GM12865 (cell line): ENCODE measurements at regions not wholly inside any gene's neighbourhood (a gene's known extent, or its start where the extent isn't known, plus 50 kb on each side); places are given as distances from the start of the nearest gene placed in this dataset.
"Not testable (repeated sequence)": the region's sequence is repeated elsewhere in the genome, so short reads cannot be mapped to it uniquely, and the experiment has no call there.

ENCODE experiments used
- DNase-seq: peaks from one replicate; pipeline ENCODE4 v3.0.0; 2010; ENCODE audit warnings: low read depth
- H3K4me3 ChIP-seq: 2 replicates; pipeline ENCODE4 v1.5.1; 2011; ENCODE audit warnings: mild to moderate bottlenecking, low read depth, low read length, control low read depth
- CTCF ChIP-seq: IDR thresholded peaks from 2 replicates; pipeline ENCODE4 v1.5.1; 2011; ENCODE audit warnings: low read length, control low read depth, low read depth, inconsistent platforms; ENCODE audit not compliant: insufficient read depth; ENCODE audit errors: missing control alignments

DNA sequence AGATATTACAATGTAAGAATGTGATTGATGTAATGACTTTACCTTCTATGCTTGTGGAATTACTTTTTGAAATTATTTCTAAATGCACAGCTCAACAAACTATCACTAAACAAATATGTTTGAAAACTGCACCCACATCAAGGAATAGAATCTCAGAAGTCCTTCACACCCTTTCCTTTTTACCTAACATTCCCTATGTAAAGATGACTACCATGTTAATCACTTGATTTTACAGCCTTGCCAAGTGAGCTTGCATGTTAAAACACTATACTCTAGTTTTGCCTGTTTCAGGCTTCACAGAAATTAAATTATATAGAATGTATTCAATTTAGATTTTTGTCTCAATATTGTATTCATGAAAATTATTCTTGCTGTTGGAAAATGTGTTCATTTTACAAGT, 1169.4 kb upstream of the CELF2 start:
- TF ChIP-seq CTCF, result no peak
- DNase-seq, result no peak
- no peak overlapping the region for H3K4me3 ChIP-seq

DNA sequence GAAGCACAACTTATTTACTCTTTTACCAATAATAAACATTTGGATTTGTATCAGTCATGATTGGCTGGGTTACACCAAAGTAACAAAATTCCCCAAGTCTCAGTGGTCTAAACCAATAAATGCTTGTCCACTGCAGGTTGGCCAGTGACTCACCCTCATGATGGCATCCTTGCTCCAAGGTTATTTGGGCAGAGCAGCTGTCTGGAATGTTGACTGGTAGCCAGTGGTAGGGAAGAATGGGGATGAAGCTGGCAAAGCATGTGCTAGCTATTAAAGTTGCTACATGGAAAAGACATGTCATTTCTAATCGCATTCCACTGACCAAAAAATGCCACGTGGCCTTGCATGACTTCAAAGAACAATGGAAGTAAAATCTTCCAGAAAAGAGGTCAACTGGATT, 1168.7 kb upstream of the CELF2 start:
- no peak for DNase-seq
- no peak for TF ChIP-seq CTCF
- H3K4me3 ChIP-seq, result no peak overlapping the region

- TF ChIP-seq CTCF, result no peak
- H3K4me3 ChIP-seq, result no peak overlapping the region
- no peak for DNase-seq
Observed at GRCh38 chr10:9850415-9850814, 1167.3 kb upstream of the CELF2 start.

DNA sequence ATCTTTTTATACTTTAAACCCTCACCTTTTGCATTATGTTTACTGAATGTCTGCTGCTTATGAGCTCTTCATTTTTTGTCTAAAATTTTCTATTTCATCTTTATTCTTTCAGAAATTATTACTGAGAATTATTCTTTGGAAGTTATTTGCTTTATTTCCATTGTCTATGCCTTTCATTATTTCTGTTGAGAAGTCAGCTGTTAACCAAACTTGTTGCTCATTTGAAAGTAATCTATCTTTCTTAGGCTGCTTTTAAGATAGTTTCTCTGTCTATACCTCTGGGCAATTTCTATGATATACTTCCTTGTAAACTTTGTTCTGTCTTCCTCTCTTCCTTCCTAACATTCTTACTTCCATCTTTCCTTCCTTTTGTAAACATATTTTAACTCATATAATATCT, 1165.9 kb upstream of the CELF2 start:
- no peak for DNase-seq
- no peak overlapping the region for H3K4me3 ChIP-seq
- no peak for TF ChIP-seq CTCF

- no peak overlapping the region for H3K4me3 ChIP-seq
- no peak for TF ChIP-seq CTCF
- no peak for DNase-seq
Observed at GRCh38 chr10:9853405-9854355, 1164.0 kb upstream of the CELF2 start.

DNA sequence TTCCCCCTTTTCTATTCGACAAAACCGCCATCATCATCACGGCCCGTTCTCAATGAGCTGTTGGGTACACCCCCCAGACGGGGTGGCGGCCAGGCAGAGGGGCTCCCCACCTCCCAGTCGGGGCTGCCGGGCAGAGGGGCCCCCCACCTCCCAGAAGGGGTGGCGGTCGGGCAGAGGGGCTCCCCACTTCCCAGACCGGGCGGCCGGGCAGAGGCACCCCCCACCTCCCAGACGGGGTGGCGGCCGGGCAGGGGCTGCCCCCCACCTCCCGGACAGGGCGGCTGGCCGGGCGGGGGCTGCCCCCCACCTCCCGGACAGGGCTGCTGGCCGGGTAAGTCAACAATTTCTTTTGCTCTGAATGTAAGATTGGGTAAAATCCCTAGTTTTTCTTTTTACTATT, 1162.2 kb upstream of the CELF2 start:
- not testable (repeated sequence) for H3K4me3 ChIP-seq, DNase-seq

- no peak for DNase-seq
- no peak for TF ChIP-seq CTCF
- H3K4me3 ChIP-seq, result no peak overlapping the region
Observed at GRCh38 chr10:9858816-9859215, 1158.9 kb upstream of the CELF2 start.
